ENCODE measurements at regions not wholly inside any gene's neighbourhood (a gene's known extent, or its start where the extent isn't known, plus 50 kb on each side); places are given as distances from the start of the nearest gene placed in this dataset.

DNA sequence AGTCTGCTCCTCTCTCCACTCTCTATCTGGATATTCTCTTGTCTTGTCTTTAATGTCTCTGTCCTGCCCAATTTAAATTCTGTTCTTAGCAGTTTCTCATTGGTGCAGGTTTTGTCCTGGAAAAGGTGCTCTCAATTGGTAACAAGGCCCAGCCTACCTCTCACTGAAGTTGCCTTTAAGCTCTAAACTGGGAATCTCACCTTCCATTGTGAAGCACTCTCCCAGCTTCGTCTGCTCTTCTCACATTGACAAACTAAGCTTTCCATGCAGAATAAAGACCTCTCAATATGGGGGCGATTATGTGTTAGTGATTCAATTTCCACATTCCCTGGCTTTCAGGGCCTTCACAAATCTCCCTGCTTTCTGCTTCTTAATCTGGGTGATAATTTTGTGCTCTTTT is 1712.2 kb downstream of the GRIK2 start:
- Histone ChIP-seq H3K36me3 (replicated peaks in 1 of 2; ENCODE audit: control insufficient read depth in 1 of 2, insufficient read depth in 2 of 2, low read length in 1 of 2) (no peaks in the 10 kb centered on the region), H3K79me2 (ENCODE audit: insufficient read depth) (no peaks in the 10 kb centered on the region), H3F3A (replicated peaks; ENCODE audit: insufficient read depth) (no peaks in the 10 kb centered on the region), H4K20me1 (ENCODE audit: insufficient read depth) (no peaks in the 10 kb centered on the region), H3K27ac (ENCODE audit: low read depth in 2 of 2, low read length in 1 of 2) (no peak overlapping the region), H3K4me1 (ENCODE audit: control insufficient read depth in 1 of 2, insufficient read depth in 2 of 2, low read depth in 1 of 2, low read length in 1 of 2) (no peaks in the 10 kb centered on the region), H3K9me2 (no peaks in the 10 kb centered on the region), H3K4me2 (no peak overlapping the region), H3K9me3 (no peaks in the 10 kb centered on the region), H3K27me3 (ENCODE audit: insufficient read depth) (no peaks in the 10 kb centered on the region), H2AFZ (ENCODE audit: low read depth) (no peak overlapping the region), H3K9ac (no peak overlapping the region), H3K4me3 (ENCODE audit: low read depth in 2 of 2, low read length in 1 of 2) (no peak overlapping the region)
- WGBS (ENCODE audit: low lambda C conversion rate): 47% methylated on average over 2 of the region's 2 CpGs
- ChIA-PET CTCF (no interaction called here), POLR2A (no interaction called here)
- TF ChIP-seq NFIC (IDR thresholded peaks at IDR 0.05; ENCODE audit: borderline replicate concordance) (no peak), SMC3 (IDR thresholded peaks at IDR 0.05; ENCODE audit: low read depth, low read length) (no peak), RAD21 (IDR thresholded peaks at IDR 0.05; ENCODE audit: low read length) (no peak), SIN3A (IDR thresholded peaks at IDR 0.05; ENCODE audit: borderline replicate concordance, low read depth, low read length) (no peak), GABPA (IDR thresholded peaks at IDR 0.05; ENCODE audit: low read depth) (no peak), RFX5 (IDR thresholded peaks at IDR 0.05; ENCODE audit: low read length) (no peak), TCF12 (IDR thresholded peaks at IDR 0.05) (no peak), MAX (IDR thresholded peaks at IDR 0.05; ENCODE audit: low read depth) (no peak), NRF1 (IDR thresholded peaks at IDR 0.05; ENCODE audit: low read depth, low read length) (no peak), TAF1 (IDR thresholded peaks at IDR 0.05; ENCODE audit: borderline replicate concordance, low read depth, low read length) (no peak), FOXM1 (IDR thresholded peaks at IDR 0.05; ENCODE audit: low read depth) (no peak), FOXJ3 (CRISPR knock-in tag; IDR thresholded peaks at IDR 0.05) (no peak), RXRA (IDR thresholded peaks at IDR 0.05; ENCODE audit: borderline replicate concordance, low read depth) (no peak), POLR2AphosphoS5 (IDR thresholded peaks at IDR 0.05; ENCODE audit: low read depth, low read length) (no peak), ELF1 (IDR thresholded peaks at IDR 0.05) (no peak), GATA2 (CRISPR knock-in tag; IDR thresholded peaks at IDR 0.05) (no peak)
- TF ChIP-seq, protein P1, sequence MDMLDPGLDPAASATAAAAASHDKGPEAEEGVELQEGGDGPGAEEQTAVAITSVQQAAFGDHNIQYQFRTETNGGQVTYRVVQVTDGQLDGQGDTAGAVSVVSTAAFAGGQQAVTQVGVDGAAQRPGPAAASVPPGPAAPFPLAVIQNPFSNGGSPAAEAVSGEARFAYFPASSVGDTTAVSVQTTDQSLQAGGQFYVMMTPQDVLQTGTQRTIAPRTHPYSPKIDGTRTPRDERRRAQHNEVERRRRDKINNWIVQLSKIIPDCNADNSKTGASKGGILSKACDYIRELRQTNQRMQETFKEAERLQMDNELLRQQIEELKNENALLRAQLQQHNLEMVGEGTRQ (IDR thresholded peaks at IDR 0.05; ENCODE audit: borderline replicate concordance, low read depth, low read length): no peak
- DNase-seq: no peak

- no peaks in the 10 kb centered on the region for H3K4me1 ChIP-seq (ENCODE audit: control insufficient read depth in 1 of 2, insufficient read depth in 2 of 2, low read depth in 1 of 2, low read length in 1 of 2)
- H3K9me2 ChIP-seq: no peaks in the 10 kb centered on the region
- H3K9me3 ChIP-seq: no peaks in the 10 kb centered on the region
- H4K20me1 ChIP-seq (ENCODE audit: insufficient read depth): no peaks in the 10 kb centered on the region
- no peaks in the 10 kb centered on the region for H3K27me3 ChIP-seq (ENCODE audit: insufficient read depth)
- 54% methylated on average over 1 of the region's 1 CpG for WGBS (ENCODE audit: low lambda C conversion rate)
- no peak overlapping the region for H3K4me2 ChIP-seq
- DNase-seq: no peak
- no peak overlapping the region for H3K27ac ChIP-seq (ENCODE audit: low read depth in 2 of 2, low read length in 1 of 2)
- H2AFZ ChIP-seq (ENCODE audit: low read depth): no peak overlapping the region
- TF ChIP-seq CTCF (IDR thresholded peaks at IDR 0.05): no peak
- no peak for TF ChIP-seq RXRA (IDR thresholded peaks at IDR 0.05; ENCODE audit: borderline replicate concordance, low read depth)
- no peak for TF ChIP-seq POLR2AphosphoS5 (IDR thresholded peaks at IDR 0.05; ENCODE audit: low read depth, low read length)
- no peak for TF ChIP-seq YY1 (IDR thresholded peaks at IDR 0.05; ENCODE audit: low read depth)
- no peak for TF ChIP-seq ELF1 (IDR thresholded peaks at IDR 0.05)
- no peak for TF ChIP-seq TEAD4 (IDR thresholded peaks at IDR 0.05; ENCODE audit: borderline replicate concordance, insufficient read depth)
- TF ChIP-seq MEF2A (IDR thresholded peaks at IDR 0.05; ENCODE audit: borderline replicate concordance, low read depth): no peak
- TF ChIP-seq, protein P1 (IDR thresholded peaks at IDR 0.05; ENCODE audit: borderline replicate concordance, low read depth, low read length): no peak
- no peak for TF ChIP-seq TAF1 (IDR thresholded peaks at IDR 0.05; ENCODE audit: borderline replicate concordance, low read depth, low read length)
- no peak for TF ChIP-seq FOXM1 (IDR thresholded peaks at IDR 0.05; ENCODE audit: low read depth)
- no peak for TF ChIP-seq RFX5 (IDR thresholded peaks at IDR 0.05; ENCODE audit: low read length)
- no peak for TF ChIP-seq FOSL2 (IDR thresholded peaks at IDR 0.05; ENCODE audit: borderline replicate concordance, low read depth)
- TF ChIP-seq SMC3 (IDR thresholded peaks at IDR 0.05; ENCODE audit: low read depth, low read length): no peak
- no peak for TF ChIP-seq NFIC (IDR thresholded peaks at IDR 0.05; ENCODE audit: borderline replicate concordance)
- no peak for TF ChIP-seq MXI1 (IDR thresholded peaks at IDR 0.05; ENCODE audit: low read depth, low read length)
- TF ChIP-seq CHD2 (IDR thresholded peaks at IDR 0.05; ENCODE audit: low read length, partially characterized antibody): no peak
- no peak for TF ChIP-seq GABPA (IDR thresholded peaks at IDR 0.05; ENCODE audit: low read depth)
- no peak for TF ChIP-seq EP300 (IDR thresholded peaks at IDR 0.05; ENCODE audit: borderline replicate concordance in 1 of 2, low read depth in 1 of 2, low read length in 1 of 2)
- no peaks in the 10 kb centered on the region for H3K36me3 ChIP-seq (replicated peaks in 1 of 2; ENCODE audit: control insufficient read depth in 1 of 2, insufficient read depth in 2 of 2, low read length in 1 of 2)
- H3K4me3 ChIP-seq (ENCODE audit: low read depth in 2 of 2, low read length in 1 of 2): no peak overlapping the region
- H3K79me2 ChIP-seq (ENCODE audit: insufficient read depth): no peaks in the 10 kb centered on the region
- H3F3A ChIP-seq (replicated peaks; ENCODE audit: insufficient read depth): no peaks in the 10 kb centered on the region
- H3K9ac ChIP-seq: no peak overlapping the region
- ChIA-PET POLR2A (no interaction called here), CTCF (no interaction called here)
Observed at GRCh38 chr6:103101267-103101666, 1707.8 kb downstream of the GRIK2 start.
